NCI-H2107 treated with DMSO at 0.1 percent for 48 hours (cell line): ENCODE measurements at regions not wholly inside any gene's neighbourhood (a gene's known extent, or its start where the extent isn't known, plus 50 kb on each side); places are given as distances from the start of the nearest gene placed in this dataset.

Experiments used
- DNase-seq: peaks from one replicate; lab custom pipeline; 2025; ENCODE audit not compliant: unreplicated experiment; lab: John Stamatoyannopoulos, UW

DNA sequence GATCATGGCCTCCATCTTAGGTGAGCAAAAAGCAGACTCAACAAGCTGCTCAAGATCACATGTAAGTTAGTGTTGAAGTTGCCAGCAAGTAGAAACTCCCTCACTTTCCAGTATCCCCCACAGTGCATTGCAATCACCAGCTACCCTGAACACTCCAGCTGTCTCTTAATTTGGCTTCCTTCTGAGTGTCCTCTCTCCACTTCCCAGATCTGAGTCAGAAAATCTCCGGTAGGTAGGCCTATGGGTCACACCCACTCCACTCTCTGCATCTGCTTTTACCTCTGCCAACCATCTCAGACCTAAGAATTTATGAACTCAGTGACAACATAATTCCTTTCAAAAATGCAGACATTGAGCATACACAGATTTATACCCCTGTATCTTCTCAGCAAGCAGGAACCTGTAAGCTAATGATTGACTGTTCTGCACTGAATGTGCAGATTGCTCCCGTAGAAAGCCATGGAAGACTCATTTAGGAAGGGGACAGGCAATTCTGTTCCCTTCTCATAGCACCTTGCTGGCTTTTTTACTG, 656.9 kb downstream of the EPHA4 start:
- DNase-seq, result no peak

DNA sequence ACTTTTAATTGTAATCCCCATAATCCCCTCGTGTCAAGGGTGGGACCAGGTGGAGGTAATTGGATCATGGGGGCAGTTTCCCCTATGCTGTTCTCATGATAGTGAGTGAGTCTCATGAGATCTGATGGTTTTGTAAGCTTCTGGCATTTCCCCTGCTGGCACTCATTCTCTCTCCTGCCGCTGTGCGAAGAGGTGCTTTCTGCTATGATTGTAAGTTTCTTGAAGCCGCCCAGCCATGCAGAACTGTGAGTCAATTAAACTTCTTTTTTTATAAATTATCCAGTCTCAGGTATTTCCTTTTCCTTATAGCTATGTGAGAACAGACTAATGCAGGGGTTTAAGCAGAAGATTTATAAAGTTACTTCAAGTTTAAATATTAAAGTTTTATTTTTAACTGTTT, 655.2 kb downstream of the EPHA4 start:
- DNase-seq, result no peak

- DNase-seq, result no peak
These were observed 641.6 kb downstream of the EPHA4 start for GRCh38 chr2:220930271-220931076.

GRCh38 chr2:220931491-220931890, 640.6 kb downstream of the EPHA4 start:
- DNase-seq, result no peak

DNA sequence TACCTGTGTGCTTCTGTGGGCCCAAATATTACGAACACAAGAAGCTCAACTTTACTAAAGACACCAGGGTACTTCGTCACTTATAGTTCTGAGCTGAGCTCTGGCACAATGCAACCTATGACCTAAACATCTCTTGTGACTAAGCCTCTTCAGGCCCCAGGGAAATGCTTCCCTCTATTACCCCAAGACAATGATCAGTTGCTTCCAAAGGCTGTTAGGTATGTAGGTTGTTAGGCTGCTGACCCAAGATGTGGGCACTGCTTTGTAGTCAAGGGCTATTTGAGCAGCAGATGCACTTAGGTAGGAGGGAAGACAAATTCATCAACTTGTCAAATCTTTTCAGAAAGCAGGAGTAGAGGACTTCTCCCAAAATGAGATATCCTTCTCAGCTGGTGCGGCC, 640.1 kb downstream of the EPHA4 start:
- no peak for DNase-seq

DNA sequence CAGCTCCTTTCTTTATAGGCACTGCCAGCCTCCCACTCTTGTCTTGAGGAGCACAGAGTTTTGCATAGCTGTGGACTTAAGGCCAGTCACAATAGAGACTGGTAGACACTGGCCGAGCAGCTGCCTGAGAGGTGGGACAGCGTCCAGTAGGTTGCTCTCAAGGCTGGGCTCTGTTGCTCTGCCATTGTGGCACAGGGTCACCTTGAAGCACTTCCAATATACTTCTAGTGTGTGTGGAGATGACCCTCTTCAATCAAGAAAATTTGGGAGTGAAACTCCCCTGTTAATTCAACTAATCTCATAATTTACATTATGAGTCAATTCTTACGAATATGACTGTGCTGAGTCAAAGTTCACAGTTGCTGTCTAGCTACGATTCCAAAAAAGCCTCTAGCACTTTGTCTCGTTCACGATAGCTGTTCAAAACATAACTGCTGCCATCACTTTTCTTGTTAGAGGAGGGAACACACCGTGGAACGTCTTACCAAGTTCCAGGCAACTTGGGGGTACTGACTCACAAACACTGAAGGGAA, 636.2 kb downstream of the EPHA4 start:
- DNase-seq, result no peak

GRCh38 chr2:220936641-220937197, 635.4 kb downstream of the EPHA4 start:
- DNase-seq, result no peak

GRCh38 chr2:220937245-220937644, 634.9 kb downstream of the EPHA4 start:
- no peak for DNase-seq

DNA sequence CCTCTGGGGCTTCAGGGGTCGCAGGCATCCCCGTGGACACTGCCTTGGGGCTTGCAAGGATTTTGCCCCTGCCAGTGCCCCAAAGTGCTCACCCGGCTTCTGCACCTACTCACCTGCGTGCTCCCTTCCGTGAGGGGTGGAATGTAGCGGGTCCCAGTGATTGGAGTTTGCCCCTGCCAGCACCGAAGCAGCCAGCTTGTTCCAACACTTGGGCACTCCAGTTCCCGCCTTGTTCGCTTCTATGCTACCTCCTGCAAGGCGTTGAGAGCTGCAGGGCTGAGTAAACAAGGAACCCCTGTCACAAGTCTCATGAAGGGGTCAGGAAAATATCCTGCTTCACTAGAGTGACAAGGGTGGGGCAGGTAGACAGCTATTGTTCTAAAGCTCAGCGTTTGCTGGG, 631.5 kb downstream of the EPHA4 start:
- no peak for DNase-seq

- DNase-seq, result no peak
These were observed 630.4 kb downstream of the EPHA4 start for GRCh38 chr2:220941683-220942082.

GRCh38 chr2:220946552-220946951, 625.6 kb downstream of the EPHA4 start:
- no peak for DNase-seq

GRCh38 chr2:220948579-220948978, 623.5 kb downstream of the EPHA4 start:
- no peak for DNase-seq

DNA sequence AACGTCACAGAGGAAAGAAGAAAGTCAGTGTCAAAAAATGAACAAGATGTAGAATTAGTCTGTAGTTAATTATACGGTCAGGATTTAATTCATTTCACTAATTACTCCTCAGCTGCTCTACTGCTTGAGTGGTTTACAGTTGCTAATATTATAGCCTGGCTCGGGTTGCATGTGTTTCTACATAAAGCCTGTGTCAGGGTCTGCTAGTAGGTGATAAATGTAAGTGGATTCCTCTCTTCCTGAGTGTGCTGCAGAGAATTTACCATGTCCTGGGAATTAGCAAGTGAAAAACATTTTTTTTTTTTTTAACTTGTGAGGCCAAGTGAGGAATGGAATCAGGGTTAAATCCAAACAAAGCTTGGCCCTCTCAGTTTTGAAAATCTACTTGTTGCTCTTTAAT, 622.6 kb downstream of the EPHA4 start:
- peak; percentile 80 for DNase-seq

GRCh38 chr2:220955776-220956175, 616.3 kb downstream of the EPHA4 start:
- DNase-seq, result no peak

- DNase-seq, result peak; percentile 2
These were observed 615.7 kb downstream of the EPHA4 start for GRCh38 chr2:220956429-220956828.

GRCh38 chr2:220959391-220959802, 612.7 kb downstream of the EPHA4 start:
- no peak for DNase-seq

DNA sequence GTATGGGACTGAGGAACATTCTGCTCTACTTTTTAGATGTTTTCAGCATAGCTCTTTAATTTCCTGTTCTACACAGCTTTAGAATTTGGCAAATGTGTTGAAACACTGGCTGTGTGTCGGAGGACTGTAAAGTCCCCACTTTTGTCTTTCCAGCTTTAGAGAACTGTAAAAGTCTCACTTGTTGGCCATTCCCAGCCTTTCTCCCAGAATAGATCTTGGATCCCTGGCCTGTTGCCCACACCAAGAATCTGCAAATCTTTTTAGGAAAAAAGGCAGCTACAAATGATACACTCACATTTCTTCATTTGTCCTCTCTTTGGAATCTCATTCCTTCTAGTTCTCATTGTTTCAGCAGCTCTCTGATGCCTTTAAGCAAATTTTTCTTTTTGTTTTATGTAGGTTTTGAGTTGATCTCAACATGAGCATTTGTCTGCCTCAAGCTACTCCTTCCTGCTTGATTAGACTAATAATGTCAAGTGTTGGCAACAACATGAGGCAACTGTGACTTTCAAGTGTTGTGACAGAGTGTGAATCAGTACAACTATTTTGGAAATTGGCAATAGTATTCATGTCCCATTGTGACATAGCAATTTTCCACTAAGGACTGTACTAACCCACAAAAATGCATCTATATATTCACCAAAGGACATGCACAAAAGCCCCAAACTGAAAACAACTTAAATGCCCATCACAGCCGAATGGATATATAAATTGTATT, 610.8 kb downstream of the EPHA4 start:
- DNase-seq, result no peak

GRCh38 chr2:220962556-220962955, 609.5 kb downstream of the EPHA4 start:
- DNase-seq, result no peak

DNA sequence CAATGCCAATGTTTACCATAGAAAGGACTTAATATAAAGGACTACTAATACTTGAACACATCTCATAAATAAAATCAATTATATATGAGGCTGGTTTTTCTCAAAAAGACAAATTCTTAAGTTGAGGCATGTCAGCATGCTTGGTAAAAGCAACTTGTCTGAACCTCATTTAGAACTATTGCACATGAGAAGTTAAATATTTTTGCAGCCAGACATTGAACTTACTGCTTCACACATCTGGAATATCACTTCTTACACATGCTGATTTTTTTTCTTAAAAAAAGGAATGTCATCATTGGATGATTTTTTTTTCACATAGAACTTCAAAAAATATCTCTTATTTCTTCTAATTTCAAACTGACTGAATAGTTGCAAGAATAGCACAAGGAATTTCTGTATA, 609.0 kb downstream of the EPHA4 start:
- no peak for DNase-seq

DNA sequence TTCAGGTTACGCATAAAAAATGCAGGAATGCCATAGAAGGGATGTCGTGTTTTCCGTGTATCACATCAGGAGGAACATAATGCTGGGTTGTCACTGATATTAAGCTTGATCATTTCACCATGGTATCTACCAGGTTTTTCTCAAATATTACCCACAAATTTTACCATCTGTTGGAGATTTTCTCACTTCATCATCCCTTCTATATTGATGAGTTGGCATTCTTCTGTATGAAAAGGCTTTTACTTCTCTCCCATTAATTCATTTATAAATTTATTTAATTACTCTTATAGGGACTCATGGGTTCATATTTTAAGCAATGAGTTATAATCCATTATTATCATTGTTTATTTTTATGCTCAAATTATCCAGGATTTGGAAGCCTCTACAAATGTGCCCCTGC, 608.2 kb downstream of the EPHA4 start:
- no peak for DNase-seq

- no peak for DNase-seq
These were observed 605.5 kb downstream of the EPHA4 start for GRCh38 chr2:220966636-220967035.

- no peak for DNase-seq
These were observed 602.8 kb downstream of the EPHA4 start for GRCh38 chr2:220969348-220969747.
